IPS-15b (cell line): ENCODE measurements at regions not wholly inside any gene's neighbourhood (a gene's known extent, or its start where the extent isn't known, plus 50 kb on each side); places are given as distances from the start of the nearest gene placed in this dataset.

Experiments used
- H3K27me3 ChIP-seq: one replicate; pipeline ENCODE4 v1.6.1; 2013; ENCODE audit warnings: low read length; ENCODE audit not compliant: control insufficient read depth, insufficient read depth
- H3K36me3 ChIP-seq: one replicate; pipeline ENCODE4 v1.6.1; 2013; ENCODE audit warnings: low read length; ENCODE audit not compliant: control insufficient read depth, insufficient read depth
- H3K4me1 ChIP-seq: one replicate; pipeline ENCODE4 v1.6.1; 2013; ENCODE audit warnings: mild to moderate bottlenecking, low read length; ENCODE audit not compliant: control insufficient read depth, insufficient read depth
- H3K4me3 ChIP-seq: one replicate; pipeline ENCODE4 v1.5.1; 2013; ENCODE audit warnings: low read depth, low read length
- H3K9ac ChIP-seq: one replicate; pipeline ENCODE4 v1.6.1; 2013; ENCODE audit warnings: low read depth, mild to moderate bottlenecking, low read length
- H3K9me3 ChIP-seq: one replicate; pipeline ENCODE4 v1.6.1; 2013; ENCODE audit warnings: mild to moderate bottlenecking, low read length; ENCODE audit not compliant: control insufficient read depth, insufficient read depth

- no peak overlapping the region for H3K9ac ChIP-seq
These were observed 499.9 kb downstream of the VRK1 start for GRCh38 chr14:97297100-97297499.

GRCh38 chr14:97298331-97298730 is 501.1 kb downstream of the VRK1 start:
- no peak overlapping the region for H3K9ac ChIP-seq
- H3K4me3 ChIP-seq = no peak overlapping the region
- no peaks in the 10 kb centered on the region for H3K27me3 ChIP-seq
- no peaks in the 10 kb centered on the region for H3K9me3 ChIP-seq
- peaks cover 2% of the 10 kb centered on the region for H3K4me1 ChIP-seq
- no peaks in the 10 kb centered on the region for H3K36me3 ChIP-seq

More at GRCh38 chr14:97297100-97297499, 499.9 kb downstream of the VRK1 start:
- Histone ChIP-seq H3K9me3 (no peaks in the 10 kb centered on the region), H3K4me3 (no peak overlapping the region), H3K4me1 (peaks cover 2% of the 10 kb centered on the region), H3K27me3 (no peaks in the 10 kb centered on the region), H3K36me3 (no peaks in the 10 kb centered on the region)

- Histone ChIP-seq H3K36me3 (no peaks in the 10 kb centered on the region), H3K4me3 (no peak overlapping the region), H3K9me3 (no peaks in the 10 kb centered on the region), H3K9ac (no peak overlapping the region), H3K4me1 (peaks cover 2% of the 10 kb centered on the region), H3K27me3 (no peaks in the 10 kb centered on the region)
These were observed 501.6 kb downstream of the VRK1 start for GRCh38 chr14:97298736-97299135.

GRCh38 chr14:97299661-97300060 is 502.5 kb downstream of the VRK1 start:
- Histone ChIP-seq H3K36me3 (no peaks in the 10 kb centered on the region), H3K4me1 (peaks cover 2% of the 10 kb centered on the region), H3K27me3 (no peaks in the 10 kb centered on the region), H3K4me3 (no peak overlapping the region), H3K9ac (no peak overlapping the region), H3K9me3 (no peaks in the 10 kb centered on the region)

- Histone ChIP-seq H3K9ac (no peak overlapping the region), H3K36me3 (no peaks in the 10 kb centered on the region), H3K4me1 (peaks cover under 1% of the 10 kb centered on the region), H3K4me3 (no peak overlapping the region), H3K9me3 (no peaks in the 10 kb centered on the region), H3K27me3 (no peaks in the 10 kb centered on the region)
These were observed 504.9 kb downstream of the VRK1 start for GRCh38 chr14:97301931-97302559.

- H3K4me3 ChIP-seq = no peak overlapping the region
- H3K36me3 ChIP-seq = no peaks in the 10 kb centered on the region
- H3K9me3 ChIP-seq = no peaks in the 10 kb centered on the region
- no peak overlapping the region for H3K9ac ChIP-seq
- no peaks in the 10 kb centered on the region for H3K4me1 ChIP-seq
- H3K27me3 ChIP-seq = no peaks in the 10 kb centered on the region
These were observed 509.1 kb downstream of the VRK1 start for GRCh38 chr14:97306133-97306759.

GRCh38 chr14:97306760-97307246 is 509.6 kb downstream of the VRK1 start:
- no peak overlapping the region for H3K9ac ChIP-seq
- no peaks in the 10 kb centered on the region for H3K36me3 ChIP-seq
- no peak overlapping the region for H3K4me3 ChIP-seq
- H3K9me3 ChIP-seq = no peaks in the 10 kb centered on the region
- H3K27me3 ChIP-seq = no peaks in the 10 kb centered on the region
- H3K4me1 ChIP-seq = no peaks in the 10 kb centered on the region

GRCh38 chr14:97311411-97311810 is 514.2 kb downstream of the VRK1 start:
- H3K9me3 ChIP-seq = no peaks in the 10 kb centered on the region
- H3K4me3 ChIP-seq = no peak overlapping the region
- H3K36me3 ChIP-seq = no peaks in the 10 kb centered on the region
- no peak overlapping the region for H3K9ac ChIP-seq
- no peaks in the 10 kb centered on the region for H3K4me1 ChIP-seq
- no peaks in the 10 kb centered on the region for H3K27me3 ChIP-seq

GRCh38 chr14:97312910-97313309 is 515.7 kb downstream of the VRK1 start:
- Histone ChIP-seq H3K9ac (no peak overlapping the region), H3K9me3 (no peaks in the 10 kb centered on the region), H3K27me3 (no peaks in the 10 kb centered on the region), H3K4me1 (no peaks in the 10 kb centered on the region), H3K4me3 (no peak overlapping the region), H3K36me3 (no peaks in the 10 kb centered on the region)

- Histone ChIP-seq H3K4me1 (no peaks in the 10 kb centered on the region), H3K4me3 (no peak overlapping the region), H3K9me3 (no peaks in the 10 kb centered on the region), H3K27me3 (no peaks in the 10 kb centered on the region), H3K9ac (no peak overlapping the region), H3K36me3 (no peaks in the 10 kb centered on the region)
These were observed 518.6 kb downstream of the VRK1 start for GRCh38 chr14:97315790-97316189.

GRCh38 chr14:97318380-97318779 is 521.2 kb downstream of the VRK1 start:
- Histone ChIP-seq H3K27me3 (no peaks in the 10 kb centered on the region), H3K9ac (no peak overlapping the region), H3K4me3 (no peak overlapping the region), H3K9me3 (no peaks in the 10 kb centered on the region), H3K36me3 (no peaks in the 10 kb centered on the region), H3K4me1 (no peaks in the 10 kb centered on the region)

GRCh38 chr14:97319691-97320090 is 522.5 kb downstream of the VRK1 start:
- no peaks in the 10 kb centered on the region for H3K9me3 ChIP-seq
- no peaks in the 10 kb centered on the region for H3K27me3 ChIP-seq
- H3K36me3 ChIP-seq = no peaks in the 10 kb centered on the region
- no peaks in the 10 kb centered on the region for H3K4me1 ChIP-seq
- no peak overlapping the region for H3K4me3 ChIP-seq
- H3K9ac ChIP-seq = no peak overlapping the region
